Keratinocyte (primary cell): ENCODE measurements at regions not wholly inside any gene's neighbourhood (a gene's known extent, or its start where the extent isn't known, plus 50 kb on each side); places are given as distances from the start of the nearest gene placed in this dataset.

Source experiments
- DNase-seq: peaks from one replicate; pipeline ENCODE4 v3.0.0-alpha.2; 2011; ENCODE audit warnings: low read depth, missing footprints, low spot score
- FAIRE-seq: peaks from 2 replicates; lab custom pipeline; 2011; peaks lifted over from hg19 to GRCh38; lab: Jason Lieb, UNC
- H2AFZ ChIP-seq: 2 replicates; pipeline ENCODE4 v1.6.0; 2012; ENCODE audit warnings: low read length, control low read depth, inconsistent platforms; ENCODE audit not compliant: control insufficient read depth
- H3K27ac ChIP-seq: 2 replicates; pipeline ENCODE4 v1.5.1; 2011; ENCODE audit warnings: low read length; ENCODE audit not compliant: control insufficient read depth, insufficient read depth
- H3K27me3 ChIP-seq: 3 replicates; pipeline ENCODE4 v1.6.0; 2011; ENCODE audit warnings: low read length; ENCODE audit not compliant: control insufficient read depth, insufficient read depth; ENCODE audit errors: extremely low read depth
- H3K36me3 ChIP-seq, 2 experiments: 2 replicates in 1 of 2; 3 replicates in 1 of 2; pipeline ENCODE4 v1.5.1; 2011; ENCODE audit warnings: low read length in 2 of 2, mild to moderate bottlenecking in 1 of 2; ENCODE audit not compliant: control insufficient read depth in 2 of 2, insufficient read depth in 2 of 2; ENCODE audit errors: extremely low read depth in 1 of 2
- H3K4me1 ChIP-seq: 3 replicates; pipeline ENCODE4 v1.5.1; 2011; ENCODE audit warnings: low read length; ENCODE audit not compliant: control insufficient read depth, insufficient read depth; ENCODE audit errors: extremely low read depth
- H3K4me2 ChIP-seq: 3 replicates; pipeline ENCODE4 v1.6.0; 2011; ENCODE audit warnings: low read depth, low read length; ENCODE audit not compliant: control insufficient read depth, insufficient read depth; ENCODE audit errors: extremely low read depth
- H3K4me3 ChIP-seq, 3 experiments: fragments of 200-600 bp in 1 of 3; sonication (generic) in 1 of 3; 2 replicates in 2 of 3; 3 replicates in 1 of 3; pipeline ENCODE4 v1.5.1; 2011 to 2016; ENCODE audit warnings: low read length in 3 of 3, mild to moderate bottlenecking in 3 of 3, control low read depth in 2 of 3, inconsistent platforms in 1 of 3, low read depth in 1 of 3, mixed read lengths in 1 of 3, mixed run types in 1 of 3, moderate library complexity in 1 of 3; ENCODE audit not compliant: control insufficient read depth in 2 of 3, insufficient read depth in 2 of 3; ENCODE audit errors: extremely low read depth in 1 of 3
- H3K79me2 ChIP-seq: 2 replicates; pipeline ENCODE4 v1.6.0; 2012; ENCODE audit warnings: low read length; ENCODE audit not compliant: control insufficient read depth, insufficient read depth
- H3K9ac ChIP-seq: 3 replicates; pipeline ENCODE4 v1.6.0; 2011; ENCODE audit warnings: low read length; ENCODE audit not compliant: control insufficient read depth, insufficient read depth; ENCODE audit errors: extremely low read depth
- H3K9me1 ChIP-seq: 3 replicates; pipeline ENCODE4 v1.6.0; 2011; ENCODE audit warnings: low read length; ENCODE audit not compliant: control insufficient read depth, insufficient read depth; ENCODE audit errors: extremely low read depth
- H3K9me3 ChIP-seq: 2 replicates; pipeline ENCODE4 v1.5.1; 2012; ENCODE audit warnings: low read depth, low read length; ENCODE audit not compliant: control insufficient read depth
- H4K20me1 ChIP-seq: 3 replicates; pipeline ENCODE4 v1.6.0; 2011; ENCODE audit warnings: low read length; ENCODE audit not compliant: control insufficient read depth, insufficient read depth; ENCODE audit errors: extremely low read depth
- CTCF ChIP-seq, 3 experiments: IDR thresholded peaks in 1 of 3; conservative IDR thresholded peaks in 1 of 3; optimal IDR thresholded peaks in 1 of 3; 2 replicates in 2 of 3; 3 replicates in 1 of 3; pipeline versions ENCODE3 to v1.5.1; 2011; ENCODE audit warnings: low read length in 3 of 3, mild to moderate bottlenecking in 3 of 3, moderate library complexity in 2 of 3, control low read depth in 1 of 3, inconsistent platforms in 1 of 3; ENCODE audit not compliant: insufficient read depth in 2 of 3; ENCODE audit errors: extremely low read depth in 1 of 3
- EZH2 ChIP-seq: IDR thresholded peaks from one replicate; pipeline ENCODE4 v1.6.1; 2012; ENCODE audit warnings: inconsistent platforms, mild to moderate bottlenecking, low read length, moderate library complexity
- dilution Hi-C: fragments of 300-500 bp; cut with MboI; formaldehyde crosslinking; loops from one replicate; pipeline ENCODE4 v1.7.0; 2020; ENCODE audit warnings: low sequenced_read_pairs; ENCODE audit not compliant: extremely low pct_ligation_motif_present

DNA sequence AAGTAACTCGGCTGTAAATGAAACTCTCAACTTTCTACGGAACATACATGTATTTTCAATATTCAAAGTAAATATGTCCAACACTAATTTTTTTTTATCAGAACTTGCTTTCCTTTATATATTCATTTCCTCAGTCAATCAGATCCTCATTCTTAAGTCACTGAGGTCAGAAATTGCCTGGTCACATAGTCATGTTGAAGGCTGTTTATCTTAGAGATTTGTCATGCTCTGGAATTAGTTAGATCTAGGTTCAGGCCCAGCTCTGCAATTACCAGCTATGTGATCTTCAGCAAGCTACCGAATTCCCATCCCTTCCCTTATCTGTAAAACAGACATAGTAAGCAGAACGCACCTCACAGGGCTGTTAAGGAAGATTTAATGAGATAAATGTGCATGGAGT lies 228.8 kb downstream of the SPCS3 start:
- Histone ChIP-seq H2AFZ (no peak overlapping the region), H3K4me2 (no peak overlapping the region), H4K20me1 (no peaks in the 10 kb centered on the region), H3K9me1 (no peaks in the 10 kb centered on the region), H3K27ac (no peak overlapping the region), H3K4me1 (no peaks in the 10 kb centered on the region), H3K4me3 (no peak overlapping the region), H3K79me2 (no peaks in the 10 kb centered on the region), H3K36me3 (no peaks in the 10 kb centered on the region), H3K9ac (no peak overlapping the region), H3K9me3 (no peaks in the 10 kb centered on the region), H3K27me3 (no peaks in the 10 kb centered on the region)
- no peak for DNase-seq
- dilution Hi-C loops: no loop called here
- no peak for TF ChIP-seq CTCF (optimal IDR thresholded peaks at IDR 0.05 in 1 of 3, IDR thresholded peaks at IDR 0.05 in 1 of 3, conservative IDR thresholded peaks at IDR 0.05 in 1 of 3; ENCODE audit: extremely low read depth in 1 of 3, insufficient read depth in 2 of 3, low read length in 3 of 3)
- TF ChIP-seq EZH2: no peak
- FAIRE-seq: no peak

- H2AFZ ChIP-seq: peak overlapping the region; percentile 52
- H3K4me1 ChIP-seq: no peaks in the 10 kb centered on the region
- no peak overlapping the region for H3K27ac ChIP-seq
- no peaks in the 10 kb centered on the region for H3K79me2 ChIP-seq
- no peaks in the 10 kb centered on the region for H3K36me3 ChIP-seq
- H3K4me2 ChIP-seq: no peak overlapping the region
- no peak for DNase-seq
- H3K27me3 ChIP-seq: no peaks in the 10 kb centered on the region
- H3K4me3 ChIP-seq: no peak overlapping the region
- H3K9ac ChIP-seq: no peak overlapping the region
- dilution Hi-C loops: no loop called here
- FAIRE-seq: peak; percentile 23
- no peaks in the 10 kb centered on the region for H3K9me3 ChIP-seq
- no peaks in the 10 kb centered on the region for H3K9me1 ChIP-seq
- no peaks in the 10 kb centered on the region for H4K20me1 ChIP-seq
- TF ChIP-seq CTCF (optimal IDR thresholded peaks at IDR 0.05 in 1 of 3, IDR thresholded peaks at IDR 0.05 in 1 of 3, conservative IDR thresholded peaks at IDR 0.05 in 1 of 3; ENCODE audit: extremely low read depth in 1 of 3, insufficient read depth in 2 of 3, low read length in 3 of 3): no peak
- TF ChIP-seq EZH2: no peak
Observed at GRCh38 chr4:176549161-176549865, 229.5 kb downstream of the SPCS3 start.
